ENCODE measurements at regions not wholly inside any gene's neighbourhood (a gene's known extent, or its start where the extent isn't known, plus 50 kb on each side); places are given as distances from the start of the nearest gene placed in this dataset.
"Not testable (repeated sequence)": the region's sequence is repeated elsewhere in the genome, so short reads cannot be mapped to it uniquely, and the experiment has no call there.

GRCh38 chr21:14012409-14012808 is 198.3 kb downstream of the LIPI start:
- Histone ChIP-seq H3K27me3 (ENCODE audit: insufficient read depth, low read length) (no peaks in the 10 kb centered on the region), H3K4me1 (ENCODE audit: insufficient read depth, low read length) (no peaks in the 10 kb centered on the region), H3K9me3 (ENCODE audit: low read depth, low read length) (no peaks in the 10 kb centered on the region), H3K4me3 (ENCODE audit: low read length) (no peak overlapping the region)

- not testable (repeated sequence) for H3K27me3 ChIP-seq (ENCODE audit: insufficient read depth, low read length); H3K4me3 ChIP-seq (ENCODE audit: low read length); H3K9me3 ChIP-seq (ENCODE audit: low read depth, low read length); H3K4me1 ChIP-seq (ENCODE audit: insufficient read depth, low read length)
These were observed 199.0 kb downstream of the LIPI start for GRCh38 chr21:14011751-14012150.

GRCh38 chr21:14011149-14011548 is 199.6 kb downstream of the LIPI start:
- H3K9me3 ChIP-seq (ENCODE audit: low read depth, low read length); H3K4me3 ChIP-seq (ENCODE audit: low read length); H3K4me1 ChIP-seq (ENCODE audit: insufficient read depth, low read length); H3K27me3 ChIP-seq (ENCODE audit: insufficient read depth, low read length): not testable (repeated sequence)

GRCh38 chr21:14010729-14011128 is 200.0 kb downstream of the LIPI start:
- Histone ChIP-seq H3K4me3 (ENCODE audit: low read length) (no peak overlapping the region), H3K9me3 (ENCODE audit: low read depth, low read length) (no peaks in the 10 kb centered on the region), H3K4me1 (ENCODE audit: insufficient read depth, low read length) (no peaks in the 10 kb centered on the region)

GRCh38 chr21:14009990-14010389 is 200.8 kb downstream of the LIPI start:
- not testable (repeated sequence) for H3K9me3 ChIP-seq (ENCODE audit: low read depth, low read length); H3K4me3 ChIP-seq (ENCODE audit: low read length); H3K4me1 ChIP-seq (ENCODE audit: insufficient read depth, low read length); H3K27me3 ChIP-seq (ENCODE audit: insufficient read depth, low read length)

More at GRCh38 chr21:14010729-14011128, 200.0 kb downstream of the LIPI start:
- H3K27me3 ChIP-seq (ENCODE audit: insufficient read depth, low read length), result no peaks in the 10 kb centered on the region

- H3K4me1 ChIP-seq (ENCODE audit: insufficient read depth, low read length); H3K27me3 ChIP-seq (ENCODE audit: insufficient read depth, low read length); H3K4me3 ChIP-seq (ENCODE audit: low read length); H3K9me3 ChIP-seq (ENCODE audit: low read depth, low read length): not testable (repeated sequence)
These were observed 201.3 kb downstream of the LIPI start for GRCh38 chr21:14009238-14009981.

- not testable (repeated sequence) for H3K9me3 ChIP-seq (ENCODE audit: low read depth, low read length); H3K4me3 ChIP-seq (ENCODE audit: low read length); H3K27me3 ChIP-seq (ENCODE audit: insufficient read depth, low read length); H3K4me1 ChIP-seq (ENCODE audit: insufficient read depth, low read length)
These were observed 202.3 kb downstream of the LIPI start for GRCh38 chr21:14008436-14008835.

GRCh38 chr21:14008006-14008405 is 202.7 kb downstream of the LIPI start:
- H3K4me1 ChIP-seq (ENCODE audit: insufficient read depth, low read length); H3K9me3 ChIP-seq (ENCODE audit: low read depth, low read length); H3K4me3 ChIP-seq (ENCODE audit: low read length); H3K27me3 ChIP-seq (ENCODE audit: insufficient read depth, low read length): not testable (repeated sequence)

GRCh38 chr21:14006144-14006543 is 204.6 kb downstream of the LIPI start:
- H3K4me1 ChIP-seq (ENCODE audit: insufficient read depth, low read length); H3K27me3 ChIP-seq (ENCODE audit: insufficient read depth, low read length); H3K4me3 ChIP-seq (ENCODE audit: low read length); H3K9me3 ChIP-seq (ENCODE audit: low read depth, low read length): not testable (repeated sequence)

- not testable (repeated sequence) for H3K27me3 ChIP-seq (ENCODE audit: insufficient read depth, low read length); H3K4me1 ChIP-seq (ENCODE audit: insufficient read depth, low read length); H3K9me3 ChIP-seq (ENCODE audit: low read depth, low read length); H3K4me3 ChIP-seq (ENCODE audit: low read length)
These were observed 223.5 kb downstream of the LIPI start for GRCh38 chr21:13986996-13987958.

GRCh38 chr21:13985865-13986863 is 224.6 kb downstream of the LIPI start:
- not testable (repeated sequence) for H3K4me1 ChIP-seq (ENCODE audit: insufficient read depth, low read length); H3K9me3 ChIP-seq (ENCODE audit: low read depth, low read length); H3K27me3 ChIP-seq (ENCODE audit: insufficient read depth, low read length); H3K4me3 ChIP-seq (ENCODE audit: low read length)

GRCh38 chr21:13985137-13985864 is 225.5 kb downstream of the LIPI start:
- not testable (repeated sequence) for H3K4me3 ChIP-seq (ENCODE audit: low read length); H3K27me3 ChIP-seq (ENCODE audit: insufficient read depth, low read length); H3K4me1 ChIP-seq (ENCODE audit: insufficient read depth, low read length)

GRCh38 chr21:13984728-13985127 is 226.0 kb downstream of the LIPI start:
- H3K4me1 ChIP-seq (ENCODE audit: insufficient read depth, low read length); H3K9me3 ChIP-seq (ENCODE audit: low read depth, low read length); H3K4me3 ChIP-seq (ENCODE audit: low read length); H3K27me3 ChIP-seq (ENCODE audit: insufficient read depth, low read length): not testable (repeated sequence)

More at GRCh38 chr21:13985137-13985864, 225.5 kb downstream of the LIPI start:
- H3K9me3 ChIP-seq (ENCODE audit: low read depth, low read length), result not testable (repeated sequence)

Data from mononuclear cell (primary cell).